ENCODE measurements at regions not wholly inside any gene's neighbourhood (a gene's known extent, or its start where the extent isn't known, plus 50 kb on each side); places are given as distances from the start of the nearest gene placed in this dataset.
"Not testable (repeated sequence)": the region's sequence is repeated elsewhere in the genome, so short reads cannot be mapped to it uniquely, and the experiment has no call there.

GRCh38 chr6:86476311-86476710 lies 461.0 kb upstream of the HTR1E start:
- Histone ChIP-seq H3K4me3 (ENCODE audit: low read length) (no peak overlapping the region), H3K27ac (ENCODE audit: low read length) (no peak overlapping the region), H3K9me3 (ENCODE audit: control insufficient read depth, low read length) (no peaks in the 10 kb centered on the region), H3K4me1 (ENCODE audit: control insufficient read depth, insufficient read depth, low read length) (no peaks in the 10 kb centered on the region), H3K27me3 (ENCODE audit: control insufficient read depth, insufficient read depth) (no peaks in the 10 kb centered on the region)
- DNase-seq (no peak), ATAC-seq (no peak)
- 66% methylated on average over 4 of the region's 4 CpGs for WGBS
- intact Hi-C loops (cut with DNase I), result no loop called here

GRCh38 chr6:86474081-86474480 lies 463.2 kb upstream of the HTR1E start:
- no peak overlapping the region for H3K4me3 ChIP-seq (ENCODE audit: low read length)
- 86% methylated on average over 9 of the region's 9 CpGs for WGBS
- H3K4me1 ChIP-seq (ENCODE audit: control insufficient read depth, insufficient read depth, low read length), result no peaks in the 10 kb centered on the region
- H3K27me3 ChIP-seq (ENCODE audit: control insufficient read depth, insufficient read depth), result no peaks in the 10 kb centered on the region
- H3K9me3 ChIP-seq (ENCODE audit: control insufficient read depth, low read length), result no peaks in the 10 kb centered on the region
- no peak for ATAC-seq
- intact Hi-C loops (cut with DNase I), result no loop called here
- DNase-seq, result no peak
- no peak overlapping the region for H3K27ac ChIP-seq (ENCODE audit: low read length)

GRCh38 chr6:86471791-86472190 lies 465.5 kb upstream of the HTR1E start:
- no peak overlapping the region for H3K27ac ChIP-seq (ENCODE audit: low read length)
- intact Hi-C loops (cut with DNase I), result no loop called here
- WGBS, result 30% methylated on average over 3 of the region's 3 CpGs
- H3K9me3 ChIP-seq (ENCODE audit: control insufficient read depth, low read length), result no peaks in the 10 kb centered on the region
- no peak overlapping the region for H3K4me3 ChIP-seq (ENCODE audit: low read length)
- DNase-seq, result no peak
- H3K27me3 ChIP-seq (ENCODE audit: control insufficient read depth, insufficient read depth), result no peaks in the 10 kb centered on the region
- no peaks in the 10 kb centered on the region for H3K4me1 ChIP-seq (ENCODE audit: control insufficient read depth, insufficient read depth, low read length)
- ATAC-seq, result no peak

GRCh38 chr6:86459978-86460377 lies 477.4 kb upstream of the HTR1E start:
- DNase-seq (no peak), ATAC-seq (no peak)
- Histone ChIP-seq H3K27ac (ENCODE audit: low read length) (no peak overlapping the region), H3K4me3 (ENCODE audit: low read length) (no peak overlapping the region), H3K4me1 (ENCODE audit: control insufficient read depth, insufficient read depth, low read length) (no peaks in the 10 kb centered on the region), H3K27me3 (ENCODE audit: control insufficient read depth, insufficient read depth) (no peaks in the 10 kb centered on the region), H3K9me3 (ENCODE audit: control insufficient read depth, low read length) (no peaks in the 10 kb centered on the region)
- 70% methylated on average over 4 of the region's 4 CpGs for WGBS
- intact Hi-C loops (cut with DNase I), result no loop called here

GRCh38 chr6:86456821-86457220 lies 480.5 kb upstream of the HTR1E start:
- H3K4me1 ChIP-seq (ENCODE audit: control insufficient read depth, insufficient read depth, low read length), result no peaks in the 10 kb centered on the region
- no peak overlapping the region for H3K27ac ChIP-seq (ENCODE audit: low read length)
- no peak overlapping the region for H3K4me3 ChIP-seq (ENCODE audit: low read length)
- H3K9me3 ChIP-seq (ENCODE audit: control insufficient read depth, low read length), result no peaks in the 10 kb centered on the region
- DNase-seq, result no peak
- no peaks in the 10 kb centered on the region for H3K27me3 ChIP-seq (ENCODE audit: control insufficient read depth, insufficient read depth)
- intact Hi-C loops (cut with DNase I), result no loop called here
- ATAC-seq, result no peak

GRCh38 chr6:86453232-86453631 lies 484.1 kb upstream of the HTR1E start:
- H3K27ac ChIP-seq (ENCODE audit: low read length), result no peak overlapping the region

GRCh38 chr6:86448398-86448797 lies 488.9 kb upstream of the HTR1E start:
- intact Hi-C loops (cut with DNase I), result no loop called here
- WGBS, result 80% methylated on average over 2 of the region's 2 CpGs

More at GRCh38 chr6:86453232-86453631, 484.1 kb upstream of the HTR1E start:
- WGBS, result 30% methylated on average over 1 of the region's 1 CpG
- Histone ChIP-seq H3K4me3 (ENCODE audit: low read length) (no peak overlapping the region), H3K27me3 (ENCODE audit: control insufficient read depth, insufficient read depth) (no peaks in the 10 kb centered on the region), H3K9me3 (ENCODE audit: control insufficient read depth, low read length) (no peaks in the 10 kb centered on the region), H3K4me1 (ENCODE audit: control insufficient read depth, insufficient read depth, low read length) (no peaks in the 10 kb centered on the region)
- DNase-seq (no peak), ATAC-seq (no peak)
- intact Hi-C loops (cut with DNase I), result no loop called here

GRCh38 chr6:86440608-86441007 lies 496.7 kb upstream of the HTR1E start:
- no peaks in the 10 kb centered on the region for H3K4me1 ChIP-seq (ENCODE audit: control insufficient read depth, insufficient read depth, low read length)
- H3K9me3 ChIP-seq (ENCODE audit: control insufficient read depth, low read length), result no peaks in the 10 kb centered on the region
- H3K27ac ChIP-seq (ENCODE audit: low read length), result no peak overlapping the region
- no peak for DNase-seq
- no peak overlapping the region for H3K4me3 ChIP-seq (ENCODE audit: low read length)
- no peaks in the 10 kb centered on the region for H3K27me3 ChIP-seq (ENCODE audit: control insufficient read depth, insufficient read depth)
- intact Hi-C loops (cut with DNase I), result no loop called here
- ATAC-seq, result no peak

More at GRCh38 chr6:86448398-86448797, 488.9 kb upstream of the HTR1E start:
- H3K27me3 ChIP-seq (ENCODE audit: control insufficient read depth, insufficient read depth), result no peaks in the 10 kb centered on the region
- no peak overlapping the region for H3K27ac ChIP-seq (ENCODE audit: low read length)
- H3K4me1 ChIP-seq (ENCODE audit: control insufficient read depth, insufficient read depth, low read length), result no peaks in the 10 kb centered on the region
- DNase-seq (no peak), ATAC-seq (no peak)
- no peak overlapping the region for H3K4me3 ChIP-seq (ENCODE audit: low read length)
- H3K9me3 ChIP-seq (ENCODE audit: control insufficient read depth, low read length), result no peaks in the 10 kb centered on the region

GRCh38 chr6:86423571-86423970 lies 513.8 kb upstream of the HTR1E start:
- WGBS, result 73% methylated on average over 1 of the region's 1 CpG
- ATAC-seq (no peak), DNase-seq (no peak)
- H3K4me3 ChIP-seq (ENCODE audit: low read length), result no peak overlapping the region
- H3K27ac ChIP-seq (ENCODE audit: low read length), result no peak overlapping the region
- no peaks in the 10 kb centered on the region for H3K4me1 ChIP-seq (ENCODE audit: control insufficient read depth, insufficient read depth, low read length)
- no peaks in the 10 kb centered on the region for H3K9me3 ChIP-seq (ENCODE audit: control insufficient read depth, low read length)
- no peaks in the 10 kb centered on the region for H3K27me3 ChIP-seq (ENCODE audit: control insufficient read depth, insufficient read depth)
- intact Hi-C loops (cut with DNase I), result no loop called here

GRCh38 chr6:86412057-86412456 lies 525.3 kb upstream of the HTR1E start:
- ATAC-seq (no peak), DNase-seq (no peak)
- intact Hi-C loops (cut with DNase I), result no loop called here
- WGBS, result 96% methylated on average over 2 of the region's 2 CpGs
- Histone ChIP-seq H3K4me1 (ENCODE audit: control insufficient read depth, insufficient read depth, low read length) (no peaks in the 10 kb centered on the region), H3K27ac (ENCODE audit: low read length) (no peak overlapping the region), H3K27me3 (ENCODE audit: control insufficient read depth, insufficient read depth) (no peaks in the 10 kb centered on the region), H3K9me3 (ENCODE audit: control insufficient read depth, low read length) (no peaks in the 10 kb centered on the region), H3K4me3 (ENCODE audit: low read length) (no peak overlapping the region)

GRCh38 chr6:86407128-86407527 lies 530.2 kb upstream of the HTR1E start:
- H3K4me1 ChIP-seq (ENCODE audit: control insufficient read depth, insufficient read depth, low read length), result no peaks in the 10 kb centered on the region
- DNase-seq (no peak), ATAC-seq (no peak)
- H3K27me3 ChIP-seq (ENCODE audit: control insufficient read depth, insufficient read depth), result no peaks in the 10 kb centered on the region
- no peak overlapping the region for H3K27ac ChIP-seq (ENCODE audit: low read length)
- H3K9me3 ChIP-seq (ENCODE audit: control insufficient read depth, low read length), result no peaks in the 10 kb centered on the region
- WGBS, result 43% methylated on average over 2 of the region's 2 CpGs
- intact Hi-C loops (cut with DNase I), result no loop called here
- H3K4me3 ChIP-seq (ENCODE audit: low read length), result no peak overlapping the region

GRCh38 chr6:86392850-86393249 lies 544.5 kb upstream of the HTR1E start:
- H3K4me1 ChIP-seq (ENCODE audit: control insufficient read depth, insufficient read depth, low read length); H3K9me3 ChIP-seq (ENCODE audit: control insufficient read depth, low read length); H3K4me3 ChIP-seq (ENCODE audit: low read length); ATAC-seq; H3K27ac ChIP-seq (ENCODE audit: low read length); H3K27me3 ChIP-seq (ENCODE audit: control insufficient read depth, insufficient read depth); DNase-seq; intact Hi-C loops (cut with DNase I): not testable (repeated sequence)
- 70% methylated on average over 3 of the region's 3 CpGs for WGBS

Measured in right cardiac atrium (tissue), 5 donors.